ENCODE measurements at regions not wholly inside any gene's neighbourhood (a gene's known extent, or its start where the extent isn't known, plus 50 kb on each side); places are given as distances from the start of the nearest gene placed in this dataset.
A peak's percentile ranks its signal among the peaks of the same experiment; 100 is the strongest.

GRCh38 chr14:71467361-71467811, 464.8 kb upstream of the RGS6 start:
- no peak for TF ChIP-seq CTCF (IDR thresholded peaks at IDR 0.05; ENCODE audit: control extremely low read depth, extremely low read depth)
- Histone ChIP-seq H3K27me3 (ENCODE audit: control insufficient read depth in 3 of 3, insufficient read depth in 3 of 3, low read length in 2 of 3) (no peaks in the 10 kb centered on the region), H3K9ac (ENCODE audit: insufficient read depth in 1 of 2, low read length in 2 of 2) (peak overlapping the region in 1 of 2 donors; percentile 13), H3K27ac (ENCODE audit: low read depth in 1 of 2, low read length in 1 of 2) (no peak overlapping the region), H3K36me3 (ENCODE audit: control insufficient read depth in 4 of 4, insufficient read depth in 4 of 4, low read length in 4 of 4) (peaks cover 0 to 6% (median under 1%) of the 10 kb centered on the region in 4 donors), H3K4me1 (ENCODE audit: control insufficient read depth in 5 of 5, insufficient read depth in 5 of 5, low read length in 5 of 5) (peaks cover 0 to 16% (median 0%) of the 10 kb centered on the region in 5 donors), H3K4me3 (no peak overlapping the region), H3K9me3 (ENCODE audit: control insufficient read depth in 4 of 4, insufficient read depth in 3 of 4, low read length in 3 of 4) (peaks cover 0 to 3% (median 0%) of the 10 kb centered on the region in 4 donors)
- ATAC-seq (ENCODE audit: insufficient read depth, low FRiP score) (no peak), DNase-seq (no peak)
- WGBS, 2 donors = 84 to 86% methylated on average over 3 of the region's 3 CpGs

DNA sequence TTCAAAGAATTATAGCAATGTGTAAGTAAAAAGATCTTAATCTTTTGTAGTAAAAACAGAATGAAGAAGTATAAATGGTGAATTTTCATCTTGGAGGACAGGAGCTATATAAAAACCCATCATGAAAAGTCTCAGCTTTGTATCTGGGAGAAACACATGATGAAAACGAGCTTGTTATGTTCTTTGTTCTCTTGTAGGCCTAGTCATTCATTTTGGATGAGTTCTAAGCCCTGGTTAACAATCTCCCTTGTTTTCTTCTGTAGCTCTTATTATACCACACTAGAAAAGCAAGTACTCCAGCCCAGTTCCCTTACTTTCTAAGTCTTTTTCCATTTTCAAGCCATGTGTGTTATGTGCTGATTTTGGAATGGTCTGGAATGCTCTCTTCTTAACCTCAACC, 463.5 kb upstream of the RGS6 start:
- ATAC-seq (ENCODE audit: insufficient read depth, low FRiP score) = no peak
- no peak overlapping the region for H3K27ac ChIP-seq (ENCODE audit: low read depth in 1 of 2, low read length in 1 of 2)
- no peak for TF ChIP-seq CTCF (IDR thresholded peaks at IDR 0.05; ENCODE audit: control extremely low read depth, extremely low read depth)

DNA sequence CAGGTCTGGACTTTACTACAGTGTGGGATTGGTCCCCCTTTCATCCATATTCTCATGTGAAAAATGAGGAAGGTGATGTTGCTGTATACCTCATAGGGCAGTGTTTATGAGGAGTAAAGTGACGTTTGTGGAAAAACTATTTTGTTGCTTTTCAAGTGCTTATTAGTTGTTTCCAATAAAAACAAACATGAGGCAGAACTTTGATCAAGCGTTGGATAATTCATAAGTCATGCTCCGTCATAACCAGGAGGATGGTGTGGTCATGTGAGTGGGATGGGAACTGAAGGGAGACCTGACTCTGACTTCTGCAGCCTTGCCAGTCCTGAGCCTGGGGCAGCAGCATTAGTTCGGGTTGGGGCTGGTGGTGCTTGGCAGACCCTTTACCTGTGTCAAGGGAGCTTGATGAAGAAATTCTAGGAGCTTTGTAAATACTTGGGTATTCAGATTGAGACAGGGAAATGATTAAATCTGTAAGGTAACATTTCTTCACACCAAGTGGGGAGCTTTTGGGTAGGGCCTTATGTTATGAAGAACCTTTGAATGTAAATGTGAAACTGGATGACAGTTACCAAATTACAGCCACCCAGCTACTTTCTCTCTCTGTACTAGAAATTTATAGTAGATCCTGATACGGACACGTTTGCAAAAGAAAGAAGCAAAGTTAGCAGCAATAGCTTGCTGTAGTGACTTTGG, 462.4 kb upstream of the RGS6 start:
- ATAC-seq (ENCODE audit: insufficient read depth, low FRiP score) (no peak), DNase-seq (no peak)
- no peak for TF ChIP-seq CTCF (IDR thresholded peaks at IDR 0.05; ENCODE audit: control extremely low read depth, extremely low read depth)
- WGBS, 2 donors = 83 to 92% methylated on average over 6 of the region's 6 CpGs
- Histone ChIP-seq H3K27ac (ENCODE audit: low read depth in 1 of 2, low read length in 1 of 2) (no peak overlapping the region), H3K9ac (ENCODE audit: insufficient read depth in 1 of 2, low read length in 2 of 2) (no peak overlapping the region), H3K4me1 (ENCODE audit: control insufficient read depth in 5 of 5, insufficient read depth in 5 of 5, low read length in 5 of 5) (peaks cover 1 to 26% (median 4%) of the 10 kb centered on the region in 5 donors), H3K27me3 (ENCODE audit: control insufficient read depth in 3 of 3, insufficient read depth in 3 of 3, low read length in 2 of 3) (no peaks in the 10 kb centered on the region), H3K9me3 (ENCODE audit: control insufficient read depth in 4 of 4, insufficient read depth in 3 of 4, low read length in 3 of 4) (no peaks in the 10 kb centered on the region), H3K36me3 (ENCODE audit: control insufficient read depth in 4 of 4, insufficient read depth in 4 of 4, low read length in 4 of 4) (peaks cover 0 to 1% (median 0%) of the 10 kb centered on the region in 4 donors), H3K4me3 (no peak overlapping the region)

More for the DNA sequence above, 463.5 kb upstream of the RGS6 start:
- Histone ChIP-seq H3K4me3 (no peak overlapping the region), H3K36me3 (ENCODE audit: control insufficient read depth in 4 of 4, insufficient read depth in 4 of 4, low read length in 4 of 4) (peaks cover 0 to 2% (median under 1%) of the 10 kb centered on the region in 4 donors), H3K4me1 (ENCODE audit: control insufficient read depth in 5 of 5, insufficient read depth in 5 of 5, low read length in 5 of 5) (peaks cover 0 to 16% (median 0%) of the 10 kb centered on the region in 5 donors), H3K9me3 (ENCODE audit: control insufficient read depth in 4 of 4, insufficient read depth in 3 of 4, low read length in 3 of 4) (peaks cover 0 to 3% (median 0%) of the 10 kb centered on the region in 4 donors), H3K9ac (ENCODE audit: insufficient read depth in 1 of 2, low read length in 2 of 2) (no peak overlapping the region), H3K27me3 (ENCODE audit: control insufficient read depth in 3 of 3, insufficient read depth in 3 of 3, low read length in 2 of 3) (no peaks in the 10 kb centered on the region)
- DNase-seq = no peak
- WGBS, 2 donors = 85 to 97% methylated on average over 1 of the region's 1 CpG

All from lung (tissue), 11 donors.